Parathyroid adenoma (tissue), 2 donors: ENCODE measurements at regions not wholly inside any gene's neighbourhood (a gene's known extent, or its start where the extent isn't known, plus 50 kb on each side); places are given as distances from the start of the nearest gene placed in this dataset.

ENCODE experiments used
- H2AFZ ChIP-seq: fragments of 300-600 bp; sonication (generic); one replicate; pipeline ENCODE4 v1.7.0; 2017; ENCODE audit warnings: antibody characterized with exemption, mild to moderate bottlenecking
- H3K27ac ChIP-seq: fragments of 300-600 bp; sonication (generic); one replicate; pipeline ENCODE4 v1.7.0; 2017
- H3K27me3 ChIP-seq: fragments of 300-600 bp; sonication (generic); one replicate; pipeline ENCODE4 v1.7.0; 2017; ENCODE audit warnings: low read length; ENCODE audit not compliant: control insufficient read depth, insufficient read depth
- H3K36me3 ChIP-seq: fragments of 300-600 bp; sonication (generic); one replicate; pipeline ENCODE4 v1.7.0; 2017; ENCODE audit warnings: low read length; ENCODE audit not compliant: control insufficient read depth, insufficient read depth
- H3K4me1 ChIP-seq: fragments of 300-600 bp; sonication (generic); one replicate; pipeline ENCODE4 v1.7.0; 2017; ENCODE audit warnings: control low read depth
- H3K4me2 ChIP-seq: fragments of 300-600 bp; sonication (generic); one replicate; pipeline ENCODE4 v1.7.0; 2017; ENCODE audit warnings: low read length
- H3K4me3 ChIP-seq: fragments of 300-600 bp; sonication (generic); one replicate; pipeline ENCODE4 v1.7.0; 2017; ENCODE audit warnings: low read depth, low read length
- H3K79me2 ChIP-seq: fragments of 300-600 bp; sonication (generic); one replicate; pipeline ENCODE4 v1.7.0; 2017; ENCODE audit warnings: control low read depth
- H3K9ac ChIP-seq: fragments of 300-600 bp; sonication (generic); one replicate; pipeline ENCODE4 v1.7.0; 2017; ENCODE audit warnings: mild to moderate bottlenecking
- H3K9me3 ChIP-seq: fragments of 300-600 bp; sonication (generic); one replicate; pipeline ENCODE4 v1.7.0; 2017; ENCODE audit warnings: low read length; ENCODE audit not compliant: control insufficient read depth
- TF ChIP-seq, protein P1 (sequence below): fragments of 300-600 bp; sonication (generic); IDR thresholded peaks from one replicate; pipeline ENCODE4 v1.7.0; 2017; ENCODE audit warnings: antibody characterized with exemption, mild to moderate bottlenecking
- donor health status: primary hyperparathyroidism.

DNA sequence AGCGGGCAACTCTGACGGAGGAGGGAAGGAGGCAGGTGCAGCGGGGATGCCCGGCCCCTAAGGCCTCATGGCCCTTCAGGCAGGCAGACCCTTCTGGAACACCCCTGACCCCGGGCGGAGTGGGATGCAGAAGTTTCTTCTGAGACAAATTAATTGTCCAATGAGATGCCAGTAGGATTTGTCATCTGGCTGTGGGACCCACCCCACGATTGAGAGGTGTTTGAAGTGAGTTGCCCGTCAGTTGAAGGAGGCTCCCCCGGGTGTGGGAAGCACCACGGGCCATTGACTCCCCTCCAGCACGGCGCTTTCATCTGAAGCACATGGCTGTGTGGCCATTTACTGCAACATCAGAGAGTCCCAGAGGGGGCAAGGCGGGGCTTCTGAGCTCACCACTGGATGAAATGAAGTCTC lies 527.8 kb downstream of the BRD1 start:
- no peaks in the 10 kb centered on the region for H3K36me3 ChIP-seq
- H3K27me3 ChIP-seq = no peaks in the 10 kb centered on the region
- TF ChIP-seq, protein P1, sequence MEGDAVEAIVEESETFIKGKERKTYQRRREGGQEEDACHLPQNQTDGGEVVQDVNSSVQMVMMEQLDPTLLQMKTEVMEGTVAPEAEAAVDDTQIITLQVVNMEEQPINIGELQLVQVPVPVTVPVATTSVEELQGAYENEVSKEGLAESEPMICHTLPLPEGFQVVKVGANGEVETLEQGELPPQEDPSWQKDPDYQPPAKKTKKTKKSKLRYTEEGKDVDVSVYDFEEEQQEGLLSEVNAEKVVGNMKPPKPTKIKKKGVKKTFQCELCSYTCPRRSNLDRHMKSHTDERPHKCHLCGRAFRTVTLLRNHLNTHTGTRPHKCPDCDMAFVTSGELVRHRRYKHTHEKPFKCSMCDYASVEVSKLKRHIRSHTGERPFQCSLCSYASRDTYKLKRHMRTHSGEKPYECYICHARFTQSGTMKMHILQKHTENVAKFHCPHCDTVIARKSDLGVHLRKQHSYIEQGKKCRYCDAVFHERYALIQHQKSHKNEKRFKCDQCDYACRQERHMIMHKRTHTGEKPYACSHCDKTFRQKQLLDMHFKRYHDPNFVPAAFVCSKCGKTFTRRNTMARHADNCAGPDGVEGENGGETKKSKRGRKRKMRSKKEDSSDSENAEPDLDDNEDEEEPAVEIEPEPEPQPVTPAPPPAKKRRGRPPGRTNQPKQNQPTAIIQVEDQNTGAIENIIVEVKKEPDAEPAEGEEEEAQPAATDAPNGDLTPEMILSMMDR = no peak
- H3K4me1 ChIP-seq = no peaks in the 10 kb centered on the region
- H3K4me3 ChIP-seq = no peak overlapping the region
- H3K4me2 ChIP-seq = no peak overlapping the region
- H3K79me2 ChIP-seq = no peaks in the 10 kb centered on the region
- no peak overlapping the region for H2AFZ ChIP-seq
- no peak overlapping the region for H3K27ac ChIP-seq
- H3K9me3 ChIP-seq = no peaks in the 10 kb centered on the region
- H3K9ac ChIP-seq = no peak overlapping the region

DNA sequence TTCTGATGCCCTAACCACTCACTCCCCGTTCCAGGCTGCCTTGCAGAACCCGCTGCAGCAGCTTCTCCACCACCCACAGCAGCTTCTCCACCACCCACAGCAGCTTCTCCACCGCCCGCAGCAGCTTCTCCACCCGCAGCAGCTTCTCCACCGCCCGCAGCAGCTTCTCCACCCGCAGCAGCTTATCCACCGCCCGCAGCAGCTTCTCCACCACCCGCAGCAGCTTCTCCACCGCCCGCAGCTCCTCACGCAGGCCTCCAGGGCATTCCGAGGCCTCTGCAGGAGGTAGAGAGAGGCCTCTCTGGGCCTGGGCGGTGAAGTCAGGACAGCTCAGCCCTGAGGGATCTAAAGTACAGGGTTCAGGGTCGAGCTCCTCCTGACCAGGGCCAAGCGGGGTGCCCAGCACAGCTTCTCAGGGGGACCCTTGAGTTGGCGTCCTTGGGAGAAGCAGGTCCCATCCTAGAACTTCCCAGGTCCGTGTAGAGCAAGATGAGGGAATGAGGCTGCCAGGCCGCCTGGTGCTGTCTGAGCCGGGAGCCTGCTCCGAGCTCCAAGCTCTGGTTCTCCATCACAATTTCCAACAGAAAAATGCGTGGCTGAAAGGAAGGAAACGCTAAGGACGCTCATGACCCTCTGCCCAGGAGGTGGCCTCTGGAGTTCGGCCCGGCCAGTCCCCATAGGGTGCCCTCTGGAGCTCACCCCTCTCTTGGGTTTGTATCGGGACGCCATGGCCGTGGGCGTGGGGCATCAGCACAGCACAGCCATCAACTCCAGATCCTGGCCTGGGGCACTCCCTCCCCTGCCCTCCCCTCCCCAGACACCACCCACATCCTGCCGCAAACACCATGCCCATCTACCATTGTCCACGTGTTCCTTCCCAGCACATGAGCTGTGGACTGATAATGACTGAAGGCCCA lies 528.6 kb downstream of the BRD1 start:
- Histone ChIP-seq H3K27me3 (no peaks in the 10 kb centered on the region), H3K4me2 (no peak overlapping the region), H3K4me1 (no peaks in the 10 kb centered on the region), H2AFZ (no peak overlapping the region), H3K4me3 (no peak overlapping the region), H3K9me3 (no peaks in the 10 kb centered on the region), H3K79me2 (no peaks in the 10 kb centered on the region), H3K36me3 (no peaks in the 10 kb centered on the region), H3K27ac (no peak overlapping the region), H3K9ac (no peak overlapping the region)
- TF ChIP-seq, protein P1 = no peak

GRCh38 chr22:49297871-49298721 lies 529.6 kb downstream of the BRD1 start:
- TF ChIP-seq, protein P1 = no peak
- no peak overlapping the region for H3K27ac ChIP-seq
- H3K9me3 ChIP-seq = no peaks in the 10 kb centered on the region
- no peak overlapping the region for H3K4me2 ChIP-seq
- no peak overlapping the region for H3K9ac ChIP-seq
- no peaks in the 10 kb centered on the region for H3K4me1 ChIP-seq
- H2AFZ ChIP-seq = no peak overlapping the region
- no peaks in the 10 kb centered on the region for H3K79me2 ChIP-seq
- no peaks in the 10 kb centered on the region for H3K27me3 ChIP-seq
- no peak overlapping the region for H3K4me3 ChIP-seq
- H3K36me3 ChIP-seq = no peaks in the 10 kb centered on the region

DNA sequence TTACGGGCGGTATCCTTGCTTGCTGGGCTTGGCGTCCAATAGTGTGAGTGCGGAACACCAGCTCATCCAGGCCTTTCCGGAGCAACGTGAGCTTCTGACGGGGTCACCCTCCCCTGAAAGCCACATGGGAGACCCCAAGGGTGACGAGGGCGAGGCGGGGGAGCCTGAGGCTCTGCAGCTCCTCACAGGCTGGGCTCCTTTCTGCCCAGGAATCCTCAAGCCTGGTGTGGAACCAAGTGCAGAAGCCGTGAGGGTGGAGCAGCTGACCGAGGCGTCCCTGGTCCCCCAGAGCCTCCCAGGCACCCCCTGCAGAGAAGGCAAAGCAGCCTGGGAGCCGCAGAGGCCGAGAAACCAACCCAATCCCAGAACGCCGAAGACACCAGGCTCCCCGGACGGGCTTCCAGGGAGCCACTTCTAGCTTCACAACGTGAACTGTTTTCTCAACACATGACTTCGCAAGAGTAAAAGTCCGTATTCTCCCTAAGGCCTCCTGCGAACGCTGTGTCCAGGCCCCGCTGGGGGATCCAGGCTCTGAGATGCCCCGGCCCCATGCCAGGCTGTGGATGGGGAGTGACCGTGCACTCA lies 530.3 kb downstream of the BRD1 start:
- H3K27me3 ChIP-seq = no peaks in the 10 kb centered on the region
- no peak overlapping the region for H3K4me2 ChIP-seq
- H3K36me3 ChIP-seq = no peaks in the 10 kb centered on the region
- no peaks in the 10 kb centered on the region for H3K4me1 ChIP-seq
- no peak overlapping the region for H3K4me3 ChIP-seq
- H3K9ac ChIP-seq = no peak overlapping the region
- TF ChIP-seq, protein P1 = no peak
- H2AFZ ChIP-seq = no peak overlapping the region
- H3K9me3 ChIP-seq = no peaks in the 10 kb centered on the region
- H3K79me2 ChIP-seq = no peaks in the 10 kb centered on the region
- no peak overlapping the region for H3K27ac ChIP-seq
